Panc1 (cell line): ENCODE measurements at regions not wholly inside any gene's neighbourhood (a gene's known extent, or its start where the extent isn't known, plus 50 kb on each side); places are given as distances from the start of the nearest gene placed in this dataset.

Source experiments
- ATAC-seq: fragments of 200-7000 bp; cut with Tn5 transposase; 2 replicates; pipeline ENCODE4 v1.9.1; 2020; ENCODE audit warnings: mild to moderate bottlenecking, moderate library complexity
- BruUV-seq: library from RNA; stranded (reverse); fragments of 400-500 nt; replicated peaks from 2 replicates; lab custom pipeline; 2021; lab: Mats Ljungman, UMichigan
- CTCF ChIA-PET: fragments of 300-600 bp; sonication (Branson Sonifier 250); formaldehyde crosslinking; loops from one replicate; lab custom pipeline; 2022; ENCODE audit warnings: antibody characterized with exemption; lab: Charles Lee
- POLR2A ChIA-PET: fragments of 300-600 bp; sonication (Branson Sonifier 250); formaldehyde crosslinking; loops from one replicate; lab custom pipeline; 2022; ENCODE audit warnings: antibody characterized with exemption; lab: Charles Lee
- DNase-seq: peaks from one replicate; pipeline ENCODE4 v3.0.0-alpha.2; 2010; ENCODE audit warnings: low read depth, low spot score
- H3K27ac ChIP-seq: 2 replicates; pipeline ENCODE4 v1.5.1; 2011; ENCODE audit warnings: mild to moderate bottlenecking, low read length, inconsistent platforms
- H3K27me3 ChIP-seq: fragments of 200-500 bp; sonication (Bioruptor generic); 2 replicates; pipeline ENCODE4 v1.6.0; 2014; ENCODE audit warnings: low read length, inconsistent platforms; ENCODE audit not compliant: control insufficient read depth, insufficient read depth
- H3K36me3 ChIP-seq: fragments of 200-500 bp; sonication (Bioruptor generic); 2 replicates; pipeline ENCODE4 v1.5.1; 2014; ENCODE audit warnings: inconsistent platforms, mild to moderate bottlenecking, low read length, moderate library complexity; ENCODE audit not compliant: control insufficient read depth, insufficient read depth
- H3K4me1 ChIP-seq: 2 replicates; pipeline ENCODE4 v1.5.1; 2011; ENCODE audit warnings: inconsistent platforms, mild to moderate bottlenecking, low read length, moderate library complexity; ENCODE audit not compliant: control insufficient read depth, insufficient read depth
- H3K4me3 ChIP-seq, 2 experiments: 2 replicates each; pipeline ENCODE4 v1.5.1; 2011 to 2012; ENCODE audit warnings: low read depth in 2 of 2, low read length in 2 of 2, mild to moderate bottlenecking in 2 of 2, inconsistent platforms in 1 of 2, moderate library complexity in 1 of 2
- H3K9me3 ChIP-seq: fragments of 200-500 bp; sonication (Bioruptor generic); 2 replicates; pipeline ENCODE4 v1.5.1; 2014; ENCODE audit warnings: low read depth, mild to moderate bottlenecking, inconsistent platforms, low read length, moderate library complexity; ENCODE audit not compliant: control insufficient read depth, insufficient read depth
- CTCF ChIP-seq: fragments of 450-650 bp; IDR thresholded peaks from 2 replicates; pipeline ENCODE4 v1.5.1; 2017; ENCODE audit warnings: mild to moderate bottlenecking
- POLR2AphosphoS5 ChIP-seq: IDR thresholded peaks from 2 replicates; pipeline ENCODE4 v1.6.1; 2012; ENCODE audit warnings: mild to moderate bottlenecking, low read depth, low read length, moderate library complexity
- REST ChIP-seq, 2 experiments: IDR thresholded peaks; 2 replicates each; pipeline ENCODE4 v1.6.1; 2011 to 2012; ENCODE audit warnings: low read depth in 2 of 2, control low read depth in 1 of 2, low read length in 1 of 2, mild to moderate bottlenecking in 1 of 2, moderate library complexity in 1 of 2; ENCODE audit not compliant: insufficient read depth in 1 of 2
- SIN3A ChIP-seq: IDR thresholded peaks from 2 replicates; pipeline ENCODE4 v1.6.1; 2012; ENCODE audit warnings: low read depth, mild to moderate bottlenecking, low read length, moderate library complexity, borderline replicate concordance; ENCODE audit not compliant: insufficient read depth
- TCF7L2 ChIP-seq: IDR thresholded peaks from 2 replicates; pipeline ENCODE4 v1.6.1; 2011; ENCODE audit warnings: mild to moderate bottlenecking, low read depth, low read length, inconsistent platforms
- in situ Hi-C: cut with HindIII; loops from 2 replicates; pipeline ENCODE4 v1.10.0; 2016; ENCODE audit warnings: low sequenced_read_pairs, low pct_unique_long_range_greater_than_20kb
- intact Hi-C: fragments of 100-400 bp; cut with micrococcal nuclease; formaldehyde crosslinking; loops from one replicate; pipeline ENCODE4 v1.10.0; 2022; ENCODE audit not compliant: unreplicated experiment

- TF ChIP-seq REST (IDR thresholded peaks at IDR 0.05; ENCODE audit: insufficient read depth in 1 of 2, low read depth in 2 of 2, low read length in 1 of 2) (no peak), TCF7L2 (no peak), CTCF (no peak), POLR2AphosphoS5 (no peak), SIN3A (no peak)
- no peak overlapping the region for H3K27ac ChIP-seq
- H3K9me3 ChIP-seq = no peaks in the 10 kb centered on the region
- ChIA-PET POLR2A (no interaction called here), CTCF (no interaction called here)
- in situ Hi-C loops (no loop called here), intact Hi-C loops (no loop called here)
- no peaks in the 10 kb centered on the region for H3K36me3 ChIP-seq
- no peak overlapping the region for H3K4me3 ChIP-seq
- DNase-seq (no peak), ATAC-seq (no peak)
- no peaks in the 10 kb centered on the region for H3K27me3 ChIP-seq
- BruUV-seq = no TSS peak
- H3K4me1 ChIP-seq = peaks cover under 1% of the 10 kb centered on the region; the same call in 1 of the 2 replicates
Observed at GRCh38 chrX:1794586-1794985, 179.7 kb downstream of the ASMT start.

DNA sequence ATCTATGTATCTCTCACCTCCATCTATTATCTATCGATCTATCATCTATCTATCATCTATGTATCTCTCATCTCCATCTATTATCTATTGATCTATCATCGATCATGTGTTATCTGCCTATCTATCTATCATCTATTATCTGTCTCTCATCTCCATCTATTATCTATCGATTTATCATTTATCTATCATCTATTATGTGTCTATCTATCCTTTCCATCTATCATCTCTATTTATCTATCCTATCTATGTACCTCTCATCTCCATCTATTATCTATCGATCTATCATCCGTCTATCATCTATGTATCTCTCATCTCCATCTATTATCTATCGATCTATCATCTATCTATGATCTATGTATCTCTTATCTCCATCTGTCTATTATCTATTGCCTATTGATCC lies 188.1 kb downstream of the ASMT start:
- in situ Hi-C loops = no loop called here
- CTCF ChIA-PET = no interaction called here

More for the DNA sequence above, 188.1 kb downstream of the ASMT start:
- BruUV-seq = no TSS peak
- POLR2A ChIA-PET = no interaction called here
- no peak for ATAC-seq
- intact Hi-C loops = no loop called here
- no peaks in the 10 kb centered on the region for H3K27me3 ChIP-seq
- H3K36me3 ChIP-seq = no peaks in the 10 kb centered on the region
- no peak for TF ChIP-seq POLR2AphosphoS5
- TF ChIP-seq REST (IDR thresholded peaks at IDR 0.05; ENCODE audit: insufficient read depth in 1 of 2, low read depth in 2 of 2, low read length in 1 of 2) = no peak
- no peak for TF ChIP-seq CTCF
- no peak for TF ChIP-seq TCF7L2
- TF ChIP-seq SIN3A = no peak
- H3K9me3 ChIP-seq = no peaks in the 10 kb centered on the region
- DNase-seq = no peak
- peaks cover 2% of the 10 kb centered on the region; the same call in 1 of the 2 replicates for H3K4me1 ChIP-seq
- H3K27ac ChIP-seq = no peak overlapping the region
- no peak overlapping the region for H3K4me3 ChIP-seq
